Retina (tissue), 1 donor: ENCODE measurements at regions not wholly inside any gene's neighbourhood (a gene's known extent, or its start where the extent isn't known, plus 50 kb on each side); places are given as distances from the start of the nearest gene placed in this dataset.

Experiments used
- DNase-seq: peaks from one replicate; pipeline ENCODE4 v3.0.0-alpha.2; 2016

- no peak for DNase-seq
Measured at GRCh38 chr7:441684-442421, 77.8 kb downstream of the PDGFA start.

- no peak for DNase-seq
Measured at GRCh38 chr7:442457-442856, 77.2 kb downstream of the PDGFA start.

GRCh38 chr7:443279-443833 lies 76.3 kb downstream of the PDGFA start:
- no peak for DNase-seq

- no peak for DNase-seq
Measured at GRCh38 chr7:444606-445005, 75.0 kb downstream of the PDGFA start.

- DNase-seq, result no peak
Measured at GRCh38 chr7:445020-445419, 74.6 kb downstream of the PDGFA start.

GRCh38 chr7:445563-446288 lies 73.9 kb downstream of the PDGFA start:
- DNase-seq, result no peak

- no peak for DNase-seq
Measured at GRCh38 chr7:446289-446935, 73.2 kb downstream of the PDGFA start.
